Keratinocyte (primary cell): ENCODE measurements at regions not wholly inside any gene's neighbourhood (a gene's known extent, or its start where the extent isn't known, plus 50 kb on each side); places are given as distances from the start of the nearest gene placed in this dataset.
"Not testable (repeated sequence)": the region's sequence is repeated elsewhere in the genome, so short reads cannot be mapped to it uniquely, and the experiment has no call there.

ENCODE experiments used
- EZH2 ChIP-seq: IDR thresholded peaks from one replicate; pipeline ENCODE4 v1.6.1; 2012; ENCODE audit warnings: inconsistent platforms, mild to moderate bottlenecking, low read length, moderate library complexity
- TF ChIP-seq, protein P1 (sequence below), 3 experiments: IDR thresholded peaks in 1 of 3; conservative IDR thresholded peaks in 1 of 3; optimal IDR thresholded peaks in 1 of 3; 2 replicates in 2 of 3; 3 replicates in 1 of 3; pipeline versions ENCODE3 to v1.5.1; 2011; ENCODE audit warnings: low read length in 3 of 3, mild to moderate bottlenecking in 3 of 3, moderate library complexity in 2 of 3, control low read depth in 1 of 3, inconsistent platforms in 1 of 3; ENCODE audit not compliant: insufficient read depth in 2 of 3; ENCODE audit errors: extremely low read depth in 1 of 3

DNA sequence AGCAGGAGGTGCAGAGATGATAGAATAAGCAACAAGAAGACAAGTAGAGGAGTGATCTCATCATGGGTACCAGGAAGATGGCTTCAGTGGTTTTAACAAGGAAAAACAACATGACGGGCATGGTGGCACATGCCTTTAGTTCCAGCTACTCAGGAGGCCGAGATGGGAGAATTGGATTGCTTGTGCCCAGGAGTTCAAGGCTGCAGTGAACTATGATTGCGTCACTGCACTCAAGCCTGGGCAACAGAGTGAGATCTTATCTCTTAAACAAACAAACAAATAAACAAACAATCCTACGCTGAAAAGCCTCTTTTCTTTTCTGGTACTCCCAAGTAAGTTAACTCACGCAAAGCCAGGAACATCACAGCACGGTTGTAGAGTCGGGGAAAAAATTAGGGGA is 102.6 kb upstream of the TRIM77 start:
- TF ChIP-seq, protein P1, sequence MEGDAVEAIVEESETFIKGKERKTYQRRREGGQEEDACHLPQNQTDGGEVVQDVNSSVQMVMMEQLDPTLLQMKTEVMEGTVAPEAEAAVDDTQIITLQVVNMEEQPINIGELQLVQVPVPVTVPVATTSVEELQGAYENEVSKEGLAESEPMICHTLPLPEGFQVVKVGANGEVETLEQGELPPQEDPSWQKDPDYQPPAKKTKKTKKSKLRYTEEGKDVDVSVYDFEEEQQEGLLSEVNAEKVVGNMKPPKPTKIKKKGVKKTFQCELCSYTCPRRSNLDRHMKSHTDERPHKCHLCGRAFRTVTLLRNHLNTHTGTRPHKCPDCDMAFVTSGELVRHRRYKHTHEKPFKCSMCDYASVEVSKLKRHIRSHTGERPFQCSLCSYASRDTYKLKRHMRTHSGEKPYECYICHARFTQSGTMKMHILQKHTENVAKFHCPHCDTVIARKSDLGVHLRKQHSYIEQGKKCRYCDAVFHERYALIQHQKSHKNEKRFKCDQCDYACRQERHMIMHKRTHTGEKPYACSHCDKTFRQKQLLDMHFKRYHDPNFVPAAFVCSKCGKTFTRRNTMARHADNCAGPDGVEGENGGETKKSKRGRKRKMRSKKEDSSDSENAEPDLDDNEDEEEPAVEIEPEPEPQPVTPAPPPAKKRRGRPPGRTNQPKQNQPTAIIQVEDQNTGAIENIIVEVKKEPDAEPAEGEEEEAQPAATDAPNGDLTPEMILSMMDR (optimal IDR thresholded peaks at IDR 0.05 in 1 of 3, IDR thresholded peaks at IDR 0.05 in 1 of 3, conservative IDR thresholded peaks at IDR 0.05 in 1 of 3; ENCODE audit: extremely low read depth in 1 of 3, insufficient read depth in 2 of 3, low read length in 3 of 3): not testable (repeated sequence)
- TF ChIP-seq EZH2: not testable (repeated sequence)
